ENCODE measurements at regions not wholly inside any gene's neighbourhood (a gene's known extent, or its start where the extent isn't known, plus 50 kb on each side); places are given as distances from the start of the nearest gene placed in this dataset.
"Not testable (repeated sequence)": the region's sequence is repeated elsewhere in the genome, so short reads cannot be mapped to it uniquely, and the experiment has no call there.

DNA sequence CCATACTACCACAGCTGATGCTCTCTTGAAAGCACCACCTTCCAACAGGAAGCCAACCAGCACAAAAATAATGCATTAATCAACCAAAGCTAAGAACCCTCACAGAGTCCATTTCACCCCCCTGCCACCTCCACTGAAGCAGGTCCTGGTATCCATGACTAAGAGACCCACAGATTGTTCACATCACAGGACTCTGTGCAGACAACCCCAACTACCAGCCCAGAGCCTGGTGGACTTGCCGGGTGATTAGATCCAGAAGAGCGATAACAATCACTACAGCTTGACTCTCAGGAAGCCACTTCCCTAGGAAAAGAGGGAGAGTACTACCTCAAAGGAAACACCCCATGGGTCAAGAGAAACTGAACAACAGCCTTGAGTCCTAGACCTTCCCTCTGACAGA, 528.1 kb downstream of the KIF20B start:
- DNase-seq (ENCODE audit: low read depth in 4 of 4, low spot score in 1 of 4): no peak

DNA sequence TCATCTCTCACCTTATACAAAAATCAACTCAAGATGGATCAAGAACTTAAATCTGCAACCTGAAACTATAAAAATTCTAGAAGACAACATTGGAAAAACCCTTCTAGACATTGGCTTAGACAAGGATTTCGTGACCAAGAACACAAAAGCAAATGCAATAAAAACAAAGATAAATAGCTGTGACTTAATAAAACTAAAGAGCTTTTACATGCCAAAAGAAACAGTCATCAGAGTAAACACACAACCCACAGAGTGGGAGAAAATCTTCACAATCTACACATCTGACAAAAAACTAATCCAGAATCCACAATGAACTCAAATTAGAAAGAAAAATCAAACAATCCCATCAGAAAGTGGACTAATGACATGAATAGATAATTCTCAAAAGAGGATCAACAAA, 532.4 kb downstream of the KIF20B start:
- not testable (repeated sequence) for DNase-seq (ENCODE audit: low read depth in 4 of 4, low spot score in 1 of 4)

DNA sequence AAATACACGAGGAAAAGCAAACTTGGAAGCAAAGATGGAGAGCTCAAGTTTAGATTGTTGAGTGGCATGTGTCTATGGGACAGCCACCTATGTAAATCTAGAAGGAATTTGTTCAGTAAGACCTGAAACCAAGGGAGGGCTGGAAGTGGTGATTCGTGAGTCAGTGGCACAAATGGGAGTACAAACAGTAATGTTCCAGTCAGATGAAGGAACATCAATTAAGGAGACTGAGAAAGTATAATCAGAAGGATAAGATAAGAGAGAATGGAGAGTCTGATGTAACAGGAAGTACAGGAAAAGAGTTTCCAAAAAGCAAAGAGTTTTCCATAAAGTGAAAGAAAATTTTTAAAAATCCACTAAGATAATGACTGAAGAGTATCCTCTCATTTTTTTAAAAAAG, 544.2 kb downstream of the KIF20B start:
- no peak for DNase-seq (ENCODE audit: low read depth in 4 of 4, low spot score in 1 of 4)

DNA sequence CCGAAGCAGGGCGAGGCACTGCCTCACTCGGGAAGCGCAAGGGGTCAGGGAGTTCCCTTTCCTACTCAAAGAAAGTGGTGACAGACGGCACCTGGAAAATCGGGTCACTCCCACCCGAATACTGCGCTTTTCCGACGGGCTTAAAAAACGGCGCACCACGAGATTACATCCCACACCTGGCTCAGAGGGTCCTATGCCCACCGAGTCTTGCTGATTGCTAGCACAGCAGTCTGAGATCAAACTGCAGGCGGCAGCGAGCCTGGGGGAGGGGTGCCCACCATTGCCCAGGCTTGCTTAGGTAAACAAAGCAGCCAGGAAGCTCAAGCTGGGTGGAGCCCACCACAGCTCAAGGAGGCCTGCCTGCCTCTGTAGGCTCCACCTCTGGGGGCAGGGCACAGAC, 549.4 kb downstream of the KIF20B start:
- DNase-seq (ENCODE audit: low read depth in 4 of 4, low spot score in 1 of 4): not testable (repeated sequence)

DNA sequence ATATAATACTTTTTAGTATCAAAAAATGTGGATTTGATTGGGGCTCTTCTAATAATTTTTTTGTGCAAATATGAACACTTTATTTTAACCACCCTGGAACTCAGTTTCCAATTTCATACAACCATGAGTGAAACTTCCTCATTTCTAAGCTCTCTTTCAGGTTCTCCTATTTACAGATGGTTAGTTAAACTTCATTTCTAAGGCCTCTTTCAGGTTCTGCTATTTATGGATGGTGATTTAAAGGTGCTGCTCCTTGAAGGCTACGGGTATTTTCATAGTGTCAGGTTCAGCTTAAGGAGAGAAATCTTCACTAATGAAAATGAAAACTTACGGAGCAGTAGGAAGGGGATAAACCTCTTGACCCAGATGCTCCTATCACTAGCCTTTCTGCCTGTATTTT, 568.3 kb downstream of the KIF20B start:
- DNase-seq (ENCODE audit: low read depth in 4 of 4, low spot score in 1 of 4): no peak

DNA sequence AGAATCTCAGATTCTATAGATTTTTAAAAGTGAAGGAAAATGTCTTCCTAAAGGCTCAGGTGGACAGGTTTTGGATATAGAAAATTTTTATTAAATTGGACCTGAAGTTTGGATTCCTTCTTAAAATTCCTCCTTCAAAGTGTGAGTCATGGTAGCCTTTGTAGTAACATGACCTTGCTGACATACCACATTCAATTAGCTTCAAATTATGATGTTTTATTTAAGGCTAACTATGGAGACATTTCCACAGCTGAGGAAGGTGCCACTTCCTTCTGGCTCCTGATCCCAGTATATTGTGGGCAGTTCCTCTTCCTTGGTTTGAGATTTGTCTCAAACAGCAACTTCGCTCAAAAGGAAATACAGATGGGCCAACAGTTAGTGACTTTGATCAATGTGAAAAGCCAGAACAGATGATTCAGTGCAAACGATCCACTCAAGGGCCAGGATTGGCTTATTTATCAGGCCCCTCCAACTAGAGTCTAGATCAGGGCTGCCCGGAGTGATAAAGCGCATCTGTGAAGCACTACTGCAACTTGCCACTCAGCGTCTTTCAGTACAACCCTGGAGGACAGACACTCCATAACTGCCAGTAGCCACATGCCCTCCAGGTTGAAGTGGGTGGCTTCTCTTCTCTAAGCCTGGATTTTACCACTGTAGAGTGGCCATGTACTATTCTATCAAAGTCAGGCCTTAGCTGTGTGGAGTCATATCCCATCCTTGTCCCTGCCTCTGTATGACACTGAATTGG, 573.5 kb downstream of the KIF20B start:
- no peak for DNase-seq (ENCODE audit: low read depth in 4 of 4, low spot score in 1 of 4)

DNA sequence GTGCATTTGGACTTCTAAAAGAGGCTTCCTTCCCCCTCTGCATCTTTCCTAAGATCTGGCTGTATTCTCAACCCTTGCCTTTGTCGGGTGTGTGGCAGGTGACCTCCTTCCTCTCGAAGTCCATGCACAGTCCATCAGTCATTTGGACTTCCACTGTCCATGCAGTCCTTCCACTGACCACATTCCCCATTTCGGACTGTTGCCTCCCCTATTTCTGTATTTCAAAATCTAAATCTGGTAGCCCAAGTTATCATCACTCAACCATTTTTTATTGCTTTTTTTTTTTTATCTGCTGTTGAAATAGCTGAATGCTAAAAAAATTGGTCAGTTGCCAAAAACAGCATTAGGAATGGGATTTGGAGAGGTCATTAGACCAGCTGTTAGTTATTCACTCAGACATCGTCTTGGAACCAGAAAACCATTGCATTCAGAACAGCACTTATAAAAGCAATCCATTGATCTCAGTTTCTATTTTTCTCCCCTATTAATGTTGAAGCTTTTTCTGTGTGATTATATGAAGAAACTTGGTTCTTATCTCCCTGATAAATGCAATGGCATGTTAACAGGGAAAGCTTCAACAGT, 575.6 kb downstream of the KIF20B start:
- no peak for DNase-seq (ENCODE audit: low read depth in 4 of 4, low spot score in 1 of 4)

DNA sequence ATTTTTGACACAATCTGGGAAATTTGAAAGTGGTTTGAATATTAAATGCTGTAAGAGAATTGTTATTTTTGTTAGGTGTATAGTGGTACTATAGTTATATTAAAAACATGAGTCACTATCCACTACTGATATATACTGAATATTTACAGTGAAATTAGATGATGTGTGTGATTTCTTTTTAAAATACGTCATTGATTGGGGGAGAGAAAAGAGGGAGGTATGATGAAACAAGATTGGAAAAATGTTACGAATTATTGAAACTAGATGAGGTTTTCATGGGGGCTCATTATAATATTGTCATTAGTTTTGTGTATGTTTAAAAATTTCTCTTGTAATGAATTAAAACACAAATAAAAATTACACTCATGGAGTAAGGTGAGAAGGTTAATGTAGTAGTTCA, 571.4 kb downstream of the HTR7 start:
- DNase-seq (ENCODE audit: low read depth in 4 of 4, low spot score in 1 of 4): no peak

DNA sequence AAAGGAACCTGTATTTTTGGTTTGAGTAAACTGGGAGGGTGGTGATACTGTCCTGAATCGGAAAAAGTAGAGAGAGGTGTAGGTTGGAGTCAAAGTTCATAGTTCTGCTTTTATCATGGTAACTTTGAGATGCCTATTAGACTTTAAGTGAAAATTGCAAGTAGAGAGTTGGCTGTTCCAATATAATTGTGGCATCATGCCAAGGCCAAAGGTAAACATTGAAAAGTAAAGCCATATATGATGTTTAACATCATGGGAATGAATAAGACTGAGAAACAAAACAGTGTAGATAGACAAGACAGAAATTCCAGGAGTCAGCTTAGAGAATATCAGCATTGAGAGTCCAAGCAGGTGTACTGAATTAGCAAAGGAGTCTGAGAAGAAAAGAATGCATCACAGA, 570.9 kb downstream of the HTR7 start:
- DNase-seq (ENCODE audit: low read depth in 4 of 4, low spot score in 1 of 4): no peak

DNA sequence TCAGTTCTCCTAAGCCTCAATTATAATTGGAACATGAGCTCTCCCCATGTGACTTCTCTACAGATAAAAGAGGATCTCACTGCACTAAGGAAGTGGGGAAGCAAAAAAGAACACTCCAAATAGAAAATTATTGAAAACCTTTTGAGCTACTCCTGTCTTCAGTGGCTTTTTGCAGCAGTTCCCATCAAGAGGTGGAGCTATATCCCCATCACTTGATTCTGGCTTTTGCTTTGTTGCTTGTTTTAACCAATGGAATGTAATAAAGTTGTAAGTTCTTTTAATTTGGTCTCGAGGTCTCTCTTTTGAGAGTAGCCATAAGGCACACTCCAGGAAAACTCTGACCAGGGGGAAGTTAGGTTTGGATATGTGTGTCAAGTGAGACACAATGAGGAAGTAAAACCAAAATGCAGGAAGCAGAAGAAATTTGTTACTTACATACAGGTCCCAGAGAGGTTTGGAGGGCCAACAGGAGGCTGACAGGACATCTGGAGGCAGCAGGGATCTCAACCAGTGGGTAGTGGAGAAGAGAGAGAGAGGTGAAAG, 569.4 kb downstream of the HTR7 start:
- no peak for DNase-seq (ENCODE audit: low read depth in 4 of 4, low spot score in 1 of 4)

DNA sequence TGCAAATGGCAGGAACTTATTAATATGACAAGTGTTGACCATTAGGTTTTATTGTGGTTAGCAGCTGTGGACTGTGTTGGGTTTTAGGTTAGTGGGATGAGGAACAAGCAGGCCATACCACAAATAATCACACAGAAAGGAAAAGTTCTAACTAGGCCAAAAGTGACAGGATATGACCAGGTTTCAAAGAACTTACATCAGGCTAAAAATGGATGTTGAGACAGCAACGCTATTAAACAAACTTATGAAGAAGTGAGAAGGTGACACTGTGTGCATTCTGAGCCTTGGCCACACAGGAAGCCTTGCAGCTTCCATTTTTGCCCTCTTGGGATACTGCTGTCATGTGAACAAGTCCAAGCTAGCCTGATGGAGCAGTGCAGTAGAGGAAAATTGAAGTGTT, 568.8 kb downstream of the HTR7 start:
- no peak for DNase-seq (ENCODE audit: low read depth in 4 of 4, low spot score in 1 of 4)

DNA sequence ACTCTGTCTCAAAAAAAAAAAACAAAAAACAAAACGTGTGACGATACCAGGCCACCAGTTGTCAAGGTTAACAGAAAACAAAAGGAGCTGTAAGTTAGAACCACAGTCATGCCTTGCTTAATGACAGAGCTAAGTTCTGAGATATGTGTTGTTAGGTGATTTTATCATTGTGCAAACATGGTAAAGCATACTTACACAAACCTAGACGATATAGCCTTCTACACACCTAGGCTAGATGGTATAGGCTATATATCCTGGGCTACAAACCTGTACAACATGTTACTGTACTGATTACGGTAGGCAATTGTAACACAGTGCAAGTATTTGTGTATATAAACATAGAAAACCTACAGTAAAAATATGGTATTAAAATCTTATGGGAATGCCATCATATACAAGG, 564.2 kb downstream of the HTR7 start:
- no peak for DNase-seq (ENCODE audit: low read depth in 4 of 4, low spot score in 1 of 4)

DNA sequence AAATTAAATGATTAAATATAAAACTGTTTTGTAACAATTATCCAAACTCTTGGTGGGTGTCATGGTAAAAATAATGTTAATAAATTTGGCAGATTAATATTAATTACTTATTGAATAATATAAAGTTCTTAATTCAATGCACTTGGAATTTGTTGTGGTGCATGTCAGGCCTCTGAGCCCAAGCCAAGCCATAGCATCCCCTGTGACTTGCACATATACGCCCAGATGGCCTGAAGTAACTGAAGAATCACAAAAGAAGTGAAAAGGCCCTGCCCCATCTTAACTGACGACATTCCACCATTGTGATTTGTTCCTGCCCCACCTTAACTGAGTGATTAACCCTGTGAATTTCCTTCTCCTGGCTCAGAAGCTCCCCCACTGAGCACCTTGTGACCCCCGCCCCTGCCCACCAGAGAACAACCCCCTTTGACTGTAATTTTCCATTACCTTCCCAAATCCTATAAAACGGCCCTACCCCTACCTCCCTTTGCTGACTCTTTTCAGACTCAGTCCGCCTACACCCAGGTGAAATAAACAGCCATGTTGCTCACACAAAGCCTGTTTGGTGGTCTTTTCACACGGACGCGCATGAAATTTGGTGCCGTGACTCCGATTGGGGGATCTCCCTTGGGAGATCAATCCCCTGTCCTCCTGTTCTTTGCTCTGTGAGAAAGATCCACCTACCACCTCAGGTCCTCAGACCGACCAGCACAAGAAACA, 562.9 kb downstream of the HTR7 start:
- not testable (repeated sequence) for DNase-seq (ENCODE audit: low read depth in 4 of 4, low spot score in 1 of 4)

DNA sequence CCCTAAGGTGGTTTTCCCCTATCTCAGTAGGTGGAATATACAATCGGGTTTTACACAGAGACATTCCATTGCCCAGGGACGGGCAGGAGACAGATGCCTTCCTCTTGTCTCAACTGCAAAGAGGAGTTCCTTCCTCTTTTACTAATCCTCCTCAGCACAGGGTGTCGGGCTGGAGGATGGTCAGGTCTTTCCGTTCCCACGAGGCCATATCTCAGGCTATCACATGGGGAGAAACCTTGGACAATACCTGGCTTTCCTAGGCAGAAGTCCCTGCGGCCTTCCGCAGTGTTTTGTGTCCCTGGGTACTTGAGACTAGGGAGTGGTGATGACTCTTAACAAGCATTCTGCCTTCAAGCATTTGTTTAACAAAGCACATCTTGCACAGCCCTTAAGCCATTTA, 555.8 kb downstream of the HTR7 start:
- DNase-seq (ENCODE audit: low read depth in 4 of 4, low spot score in 1 of 4): not testable (repeated sequence)

DNA sequence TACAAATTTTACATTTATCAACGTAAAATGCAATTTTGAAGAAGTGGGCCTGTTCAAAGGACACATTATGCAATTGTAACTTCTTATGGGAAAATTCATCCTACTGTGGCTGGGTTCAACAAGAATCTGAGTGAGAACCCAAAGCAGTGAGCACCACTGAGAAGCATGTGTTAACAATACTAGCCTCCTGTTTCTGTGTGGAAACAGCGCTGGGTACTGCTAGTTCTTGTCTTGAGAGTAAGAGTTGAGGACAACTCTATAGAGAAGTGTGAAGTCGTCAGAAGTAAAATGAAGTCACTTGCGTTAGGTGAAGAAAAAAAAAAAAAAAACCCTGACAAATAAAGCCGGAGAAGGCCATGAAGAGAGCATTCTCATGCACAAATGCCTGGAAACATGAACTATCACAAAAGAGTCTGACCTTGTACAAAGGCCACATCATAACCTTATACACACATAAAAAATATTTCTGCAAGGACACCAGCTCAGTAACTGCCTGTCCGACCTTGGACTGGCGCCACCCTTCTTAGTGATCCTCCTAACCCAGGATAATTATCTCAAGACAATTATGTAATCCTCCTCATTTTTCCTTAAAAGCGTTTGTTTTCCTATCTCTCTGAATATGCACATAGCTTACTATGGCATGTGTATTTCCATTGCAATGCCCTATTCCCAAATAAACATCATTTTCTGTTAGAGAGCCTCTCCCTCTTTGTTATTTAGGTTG, 554.9 kb downstream of the HTR7 start:
- DNase-seq (ENCODE audit: low read depth in 4 of 4, low spot score in 1 of 4): no peak

DNA sequence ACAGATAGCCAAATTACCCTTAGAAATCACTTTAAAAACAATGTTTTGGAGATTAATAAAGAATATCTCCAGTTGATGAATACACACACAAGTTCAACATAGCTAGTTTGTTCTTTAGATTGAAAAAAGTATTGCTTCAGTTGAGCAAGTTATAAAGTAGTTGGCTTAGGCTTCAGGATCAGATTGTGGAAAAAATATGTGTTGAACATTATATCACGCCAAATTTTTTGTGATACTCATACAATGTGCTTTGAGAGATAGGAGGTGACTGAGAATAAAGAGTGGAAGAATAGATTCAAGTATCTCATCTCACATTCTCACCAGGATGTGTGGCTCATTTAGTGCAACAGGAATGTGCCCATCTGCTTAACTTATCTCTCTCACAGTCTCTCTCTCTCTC, 553.3 kb downstream of the HTR7 start:
- DNase-seq (ENCODE audit: low read depth in 4 of 4, low spot score in 1 of 4): no peak

DNA sequence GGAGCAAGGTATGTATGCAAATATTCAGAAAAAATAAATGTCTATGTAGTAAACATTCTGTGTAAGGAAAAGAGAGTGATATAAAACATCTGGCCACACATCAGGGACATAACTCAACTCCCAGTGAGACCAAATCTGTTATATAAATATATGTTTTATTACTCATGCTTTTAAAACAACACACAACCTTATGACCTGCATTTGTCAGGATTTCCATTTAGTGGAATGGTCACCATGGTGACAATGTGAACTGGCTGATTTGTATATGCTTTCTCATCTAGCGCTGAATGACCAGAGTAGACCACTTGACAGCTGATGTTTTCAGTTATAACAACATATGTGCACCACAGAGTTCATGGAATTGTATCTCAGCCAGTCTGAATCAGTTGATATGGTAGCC, 551.7 kb downstream of the HTR7 start:
- DNase-seq (ENCODE audit: low read depth in 4 of 4, low spot score in 1 of 4): no peak

DNA sequence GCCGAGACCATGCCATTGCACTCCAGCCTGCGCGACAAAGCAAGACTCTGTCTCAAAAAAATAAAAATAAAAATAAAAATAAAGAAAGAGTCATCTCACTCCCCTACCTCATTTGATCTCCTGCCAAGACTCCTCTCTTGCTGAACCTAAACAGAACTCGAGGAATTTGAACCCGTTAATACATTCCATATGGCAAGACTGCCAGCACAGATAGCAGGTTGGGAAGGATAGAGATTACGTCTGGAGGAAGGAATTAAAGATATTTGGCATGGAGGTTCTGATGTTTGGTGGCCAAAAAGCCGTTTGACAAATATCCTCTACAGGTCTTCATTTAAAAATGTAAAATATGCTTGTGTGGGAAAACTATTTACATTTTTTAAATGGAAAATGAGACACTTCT, 549.6 kb downstream of the HTR7 start:
- no peak for DNase-seq (ENCODE audit: low read depth in 4 of 4, low spot score in 1 of 4)

DNA sequence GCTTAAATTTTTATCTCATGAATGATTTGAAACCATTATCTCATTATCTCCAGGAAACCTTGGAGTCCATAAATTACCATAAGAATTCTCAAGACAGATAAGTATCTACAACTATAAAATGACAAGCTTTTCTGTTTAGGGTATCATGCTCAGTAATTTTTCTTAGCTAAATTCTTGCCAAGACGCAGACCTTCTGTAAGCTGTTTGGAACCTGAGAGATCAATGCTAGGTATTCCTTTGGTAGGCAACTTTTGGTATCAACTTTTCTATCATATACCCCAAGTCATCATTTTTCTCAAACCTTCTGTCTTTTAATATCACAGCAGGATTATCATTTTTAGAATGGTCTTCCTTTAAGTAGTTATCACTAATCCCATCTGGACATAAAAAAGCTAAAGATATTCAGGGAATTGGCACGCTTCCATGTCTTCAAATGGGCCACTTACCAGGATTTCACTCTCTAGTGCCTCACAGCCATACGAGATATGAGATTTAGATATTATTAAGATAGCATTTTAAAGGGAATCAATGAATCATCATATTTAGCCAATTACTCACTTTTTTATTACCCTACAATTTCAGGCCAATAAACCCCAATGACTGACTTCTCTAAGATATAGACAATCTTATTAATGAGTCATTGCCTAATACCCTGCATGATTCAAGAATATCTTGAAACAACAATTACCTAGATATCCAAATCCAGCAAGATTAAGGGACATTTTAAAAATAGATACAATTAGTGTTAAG, 544.1 kb downstream of the HTR7 start:
- DNase-seq (ENCODE audit: low read depth in 4 of 4, low spot score in 1 of 4): no peak

DNA sequence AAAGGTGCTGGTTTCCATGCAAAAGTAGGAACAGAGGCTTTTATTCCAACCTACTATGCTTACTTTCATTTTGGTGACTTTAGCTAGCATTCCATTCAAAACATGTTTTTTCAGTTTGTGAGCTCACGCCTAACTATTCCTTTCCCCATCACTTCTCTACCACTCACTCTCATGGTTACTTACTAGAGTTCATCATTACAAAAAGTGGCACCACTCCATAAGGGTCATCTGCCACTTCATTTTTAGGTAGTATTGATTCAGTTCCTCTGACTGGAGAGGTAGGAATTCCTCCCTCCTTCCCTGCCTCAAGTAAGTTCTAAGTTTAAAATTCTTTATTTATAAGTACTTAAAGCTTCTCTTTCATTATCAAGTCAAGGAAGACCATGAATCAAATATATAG, 543.1 kb downstream of the HTR7 start:
- no peak for DNase-seq (ENCODE audit: low read depth in 4 of 4, low spot score in 1 of 4)

DNA sequence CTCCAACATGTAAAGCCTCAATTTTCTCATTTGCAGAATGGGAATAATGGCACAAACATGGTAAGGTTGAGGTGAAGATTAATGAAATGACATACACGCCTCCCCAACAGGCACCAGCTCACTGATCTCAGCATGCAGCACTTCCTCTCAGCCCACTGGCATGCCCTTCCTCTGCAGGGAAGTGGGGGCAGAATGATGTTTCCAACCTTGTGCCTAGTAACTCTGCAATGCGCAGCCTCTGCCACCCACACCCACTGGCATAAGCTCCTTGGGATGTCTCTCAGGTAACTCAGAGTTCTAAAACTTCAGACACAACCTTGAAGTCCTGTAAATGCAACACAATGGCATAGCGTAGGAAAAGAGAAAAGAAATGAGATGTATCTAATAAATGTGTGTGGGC, 540.7 kb downstream of the HTR7 start:
- DNase-seq (ENCODE audit: low read depth in 4 of 4, low spot score in 1 of 4): no peak
